ENCODE measurements at regions not wholly inside any gene's neighbourhood (a gene's known extent, or its start where the extent isn't known, plus 50 kb on each side); places are given as distances from the start of the nearest gene placed in this dataset.

DNA sequence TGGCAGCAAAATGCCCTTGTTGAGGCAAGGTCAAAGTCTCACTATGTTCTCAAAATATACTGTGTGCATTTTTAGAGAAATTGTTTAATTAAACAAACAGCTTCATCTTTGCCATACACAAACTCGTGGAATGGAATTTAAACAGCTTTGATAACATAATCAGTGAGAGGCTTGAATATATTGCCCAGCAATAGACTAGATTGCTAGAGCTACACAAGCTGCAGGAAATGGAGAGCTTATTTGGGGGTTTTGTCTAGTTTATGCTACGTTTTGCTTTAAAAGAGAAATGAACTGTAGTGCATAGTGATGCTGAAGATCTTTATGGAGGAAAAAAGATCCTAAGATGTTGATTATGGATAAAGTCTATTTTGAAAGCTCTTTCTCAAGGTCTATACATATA is 166.8 kb upstream of the HMCN1 start:
- TF ChIP-seq, protein P1, sequence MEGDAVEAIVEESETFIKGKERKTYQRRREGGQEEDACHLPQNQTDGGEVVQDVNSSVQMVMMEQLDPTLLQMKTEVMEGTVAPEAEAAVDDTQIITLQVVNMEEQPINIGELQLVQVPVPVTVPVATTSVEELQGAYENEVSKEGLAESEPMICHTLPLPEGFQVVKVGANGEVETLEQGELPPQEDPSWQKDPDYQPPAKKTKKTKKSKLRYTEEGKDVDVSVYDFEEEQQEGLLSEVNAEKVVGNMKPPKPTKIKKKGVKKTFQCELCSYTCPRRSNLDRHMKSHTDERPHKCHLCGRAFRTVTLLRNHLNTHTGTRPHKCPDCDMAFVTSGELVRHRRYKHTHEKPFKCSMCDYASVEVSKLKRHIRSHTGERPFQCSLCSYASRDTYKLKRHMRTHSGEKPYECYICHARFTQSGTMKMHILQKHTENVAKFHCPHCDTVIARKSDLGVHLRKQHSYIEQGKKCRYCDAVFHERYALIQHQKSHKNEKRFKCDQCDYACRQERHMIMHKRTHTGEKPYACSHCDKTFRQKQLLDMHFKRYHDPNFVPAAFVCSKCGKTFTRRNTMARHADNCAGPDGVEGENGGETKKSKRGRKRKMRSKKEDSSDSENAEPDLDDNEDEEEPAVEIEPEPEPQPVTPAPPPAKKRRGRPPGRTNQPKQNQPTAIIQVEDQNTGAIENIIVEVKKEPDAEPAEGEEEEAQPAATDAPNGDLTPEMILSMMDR (IDR thresholded peaks at IDR 0.05 in 4 of 5, conservative IDR thresholded peaks at IDR 0.05 in 1 of 5), result no peak
- TF ChIP-seq POLR2A (IDR thresholded peaks at IDR 0.05), result no peak
